Tibial artery (tissue), 4 donors: ENCODE measurements at regions not wholly inside any gene's neighbourhood (a gene's known extent, or its start where the extent isn't known, plus 50 kb on each side); places are given as distances from the start of the nearest gene placed in this dataset.

ENCODE experiments used
- DNase-seq, 2 donors: peaks; one replicate each; pipeline ENCODE4 v3.0.0-alpha.2; 2019
- H3K27ac ChIP-seq, 2 donors: fragments of 200-600 bp; sonication (generic) in 1 of 2; 1 replicate in 1 of 2; 2 replicates in 1 of 2; pipeline ENCODE4 v1.5.1; 2018 to 2019; ENCODE audit warnings: mild to moderate bottlenecking in 1 of 2
- H3K27me3 ChIP-seq, 2 donors: fragments of 200-600 bp; sonication (generic) in 1 of 2; one replicate each; pipeline versions ENCODE4 v1.5.1 to v1.6.0; 2016 to 2019
- H3K36me3 ChIP-seq, 3 donors: fragments of 200-600 bp; sonication (generic) in 2 of 3; one replicate each; pipeline ENCODE4 v1.5.1; 2016 to 2019; ENCODE audit warnings: mild to moderate bottlenecking in 2 of 3
- H3K4me1 ChIP-seq, 4 donors: fragments of 200-600 bp; sonication (generic) in 2 of 4; 1 replicate in 3 of 4; 2 replicates in 1 of 4; pipeline ENCODE4 v1.5.1; 2016 to 2019
- H3K4me3 ChIP-seq, 2 donors: fragments of 200-600 bp; sonication (generic) in 1 of 2; 1 replicate in 1 of 2; 2 replicates in 1 of 2; pipeline ENCODE4 v1.5.1; 2018 to 2019; ENCODE audit warnings: mild to moderate bottlenecking in 2 of 2
- H3K9me3 ChIP-seq, 3 donors: fragments of 200-600 bp; sonication (generic) in 1 of 3; one replicate each; pipeline ENCODE4 v1.5.1; 2016 to 2019
- CTCF ChIP-seq, 2 experiments: fragments of 200-600 bp in 1 of 2; fragments of 450-650 bp in 1 of 2; IDR thresholded peaks; one replicate each; pipeline ENCODE4 v1.5.1; 2017 to 2019; ENCODE audit warnings: antibody characterized with exemption in 2 of 2, mild to moderate bottlenecking in 1 of 2, moderate library complexity in 1 of 2
- intact Hi-C: fragments of 100-400 bp; cut with DNase I; formaldehyde crosslinking; loops from one replicate; pipeline ENCODE4 v1.15.0; 2023; ENCODE audit warnings: low total_unique reads

- no peak for DNase-seq
- intact Hi-C loops, result no loop called here
- TF ChIP-seq CTCF (IDR thresholded peaks at IDR 0.05), result no peak
- H3K9me3 ChIP-seq, result no peaks in the 10 kb centered on the region
- no peak overlapping the region for H3K4me3 ChIP-seq
- H3K4me1 ChIP-seq, result no peaks in the 10 kb centered on the region
- no peaks in the 10 kb centered on the region for H3K36me3 ChIP-seq
- H3K27ac ChIP-seq, result no peak overlapping the region
- no peaks in the 10 kb centered on the region for H3K27me3 ChIP-seq
Measured at GRCh38 chr18:64720781-64721464, 572.0 kb upstream of the LINC00305 start.

- Histone ChIP-seq H3K9me3 (no peaks in the 10 kb centered on the region), H3K27ac (no peak overlapping the region), H3K4me1 (no peaks in the 10 kb centered on the region), H3K27me3 (no peaks in the 10 kb centered on the region), H3K4me3 (no peak overlapping the region), H3K36me3 (no peaks in the 10 kb centered on the region)
- no peak for DNase-seq
- TF ChIP-seq CTCF (IDR thresholded peaks at IDR 0.05), result no peak
- intact Hi-C loops, result no loop called here
Measured at GRCh38 chr18:64718808-64719207, 569.9 kb upstream of the LINC00305 start.

GRCh38 chr18:64717026-64717425 is 568.1 kb upstream of the LINC00305 start:
- Histone ChIP-seq H3K4me3 (no peak overlapping the region), H3K4me1 (no peaks in the 10 kb centered on the region), H3K9me3 (no peaks in the 10 kb centered on the region), H3K27me3 (no peaks in the 10 kb centered on the region), H3K36me3 (no peaks in the 10 kb centered on the region), H3K27ac (no peak overlapping the region)
- DNase-seq, result no peak
- intact Hi-C loops, result no loop called here
- no peak for TF ChIP-seq CTCF (IDR thresholded peaks at IDR 0.05)

GRCh38 chr18:64714086-64714485 is 565.2 kb upstream of the LINC00305 start:
- DNase-seq, result no peak
- no peak overlapping the region for H3K27ac ChIP-seq
- no peak overlapping the region for H3K4me3 ChIP-seq
- H3K4me1 ChIP-seq, result no peaks in the 10 kb centered on the region
- H3K27me3 ChIP-seq, result no peaks in the 10 kb centered on the region
- H3K9me3 ChIP-seq, result no peaks in the 10 kb centered on the region
- TF ChIP-seq CTCF (IDR thresholded peaks at IDR 0.05), result no peak
- intact Hi-C loops, result no loop called here
- H3K36me3 ChIP-seq, result no peaks in the 10 kb centered on the region

GRCh38 chr18:64713284-64713683 is 564.4 kb upstream of the LINC00305 start:
- no peaks in the 10 kb centered on the region for H3K36me3 ChIP-seq
- H3K4me3 ChIP-seq, result no peak overlapping the region
- no peak overlapping the region for H3K27ac ChIP-seq
- no peak for DNase-seq
- H3K4me1 ChIP-seq, result no peaks in the 10 kb centered on the region
- H3K9me3 ChIP-seq, result no peaks in the 10 kb centered on the region
- intact Hi-C loops, result no loop called here
- H3K27me3 ChIP-seq, result no peaks in the 10 kb centered on the region
- TF ChIP-seq CTCF (IDR thresholded peaks at IDR 0.05), result no peak

- Histone ChIP-seq H3K27me3 (no peaks in the 10 kb centered on the region), H3K4me1 (no peaks in the 10 kb centered on the region), H3K9me3 (no peaks in the 10 kb centered on the region), H3K27ac (no peak overlapping the region), H3K4me3 (no peak overlapping the region), H3K36me3 (no peaks in the 10 kb centered on the region)
- TF ChIP-seq CTCF (IDR thresholded peaks at IDR 0.05), result no peak
- intact Hi-C loops, result no loop called here
- no peak for DNase-seq
Measured at GRCh38 chr18:64712035-64712434, 563.1 kb upstream of the LINC00305 start.
